Mesenchymal stem cell (in vitro differentiated cells and primary cell): ENCODE measurements at regions not wholly inside any gene's neighbourhood (a gene's known extent, or its start where the extent isn't known, plus 50 kb on each side); places are given as distances from the start of the nearest gene placed in this dataset.

Experiments
- DNase-seq: peaks from one replicate; pipeline ENCODE4 v3.0.0-alpha.2; 2013
- H2AFZ ChIP-seq: one replicate; pipeline ENCODE4 v1.6.1; 2013; ENCODE audit warnings: low read depth, mild to moderate bottlenecking, control low read depth, inconsistent platforms, low read length, moderate library complexity
- H2AK5ac ChIP-seq: 2 replicates; pipeline ENCODE4 v1.6.1; 2013; ENCODE audit warnings: low read length, moderate library complexity, mild to moderate bottlenecking, inconsistent platforms; ENCODE audit not compliant: severe bottlenecking
- H2BK120ac ChIP-seq: one replicate; pipeline ENCODE4 v1.6.1; 2013; ENCODE audit warnings: low read depth, mild to moderate bottlenecking, inconsistent platforms, low read length, moderate library complexity
- H2BK12ac ChIP-seq, 2 experiments: one replicate each; pipeline ENCODE4 v1.6.1; 2013; ENCODE audit warnings: inconsistent platforms in 2 of 2, low read length in 2 of 2, mild to moderate bottlenecking in 2 of 2, moderate library complexity in 2 of 2, control low read depth in 1 of 2
- H2BK15ac ChIP-seq: one replicate; pipeline ENCODE4 v1.6.1; 2013; ENCODE audit warnings: mild to moderate bottlenecking, low read depth, inconsistent platforms; ENCODE audit not compliant: poor library complexity, severe bottlenecking
- H2BK5ac ChIP-seq: 2 replicates; pipeline ENCODE4 v1.6.1; 2013; ENCODE audit warnings: low read depth, mild to moderate bottlenecking, low read length, control low read depth, inconsistent platforms; ENCODE audit not compliant: poor library complexity, severe bottlenecking
- H3K14ac ChIP-seq, 2 experiments: one replicate each; pipeline ENCODE4 v1.6.1; 2013; ENCODE audit warnings: inconsistent platforms in 2 of 2, low read length in 2 of 2, control low read depth in 1 of 2, mild to moderate bottlenecking in 1 of 2, moderate library complexity in 1 of 2
- H3K18ac ChIP-seq, 2 experiments: one replicate each; pipeline ENCODE4 v1.6.1; 2013; ENCODE audit warnings: inconsistent platforms in 2 of 2, low read length in 2 of 2, control low read depth in 1 of 2, low read depth in 1 of 2, mild to moderate bottlenecking in 1 of 2
- H3K23ac ChIP-seq, 2 experiments: one replicate each; pipeline ENCODE4 v1.6.1; 2013; ENCODE audit warnings: inconsistent platforms in 2 of 2, low read length in 2 of 2, mild to moderate bottlenecking in 2 of 2, moderate library complexity in 2 of 2, control low read depth in 1 of 2
- H3K27ac ChIP-seq: 2 replicates; pipeline ENCODE4 v1.5.1; 2013; ENCODE audit warnings: mild to moderate bottlenecking, moderate library complexity, low read length, control low read depth, inconsistent platforms; ENCODE audit not compliant: poor library complexity, severe bottlenecking
- H3K27me3 ChIP-seq, 2 experiments: 2 replicates each; pipeline versions ENCODE4 v1.6.1 to v1.7.0; 2013; ENCODE audit warnings: low read length in 2 of 2, mild to moderate bottlenecking in 2 of 2, moderate library complexity in 2 of 2, control low read depth in 1 of 2, inconsistent platforms in 1 of 2; ENCODE audit not compliant: control insufficient read depth in 1 of 2, insufficient read depth in 1 of 2
- H3K36me3 ChIP-seq, 2 experiments: 2 replicates each; pipeline versions ENCODE4 v1.6.1 to v1.7.0; 2013; ENCODE audit warnings: low read length in 2 of 2, control low read depth in 1 of 2, inconsistent platforms in 1 of 2, low read depth in 1 of 2, mild to moderate bottlenecking in 1 of 2; ENCODE audit not compliant: insufficient read depth in 2 of 2, control insufficient read depth in 1 of 2
- H3K4ac ChIP-seq, 2 experiments: one replicate each; pipeline ENCODE4 v1.6.1; 2013; ENCODE audit warnings: inconsistent platforms in 2 of 2, low read length in 2 of 2, mild to moderate bottlenecking in 2 of 2, moderate library complexity in 2 of 2, control low read depth in 1 of 2, low read depth in 1 of 2
- H3K4me1 ChIP-seq: 2 replicates; pipeline ENCODE4 v1.6.1; 2013; ENCODE audit warnings: low read depth, low read length, control low read depth; ENCODE audit not compliant: control insufficient read depth, insufficient read depth
- H3K4me2 ChIP-seq: 2 replicates; pipeline ENCODE4 v1.6.1; 2013; ENCODE audit warnings: low read length, mild to moderate bottlenecking, inconsistent platforms; ENCODE audit not compliant: poor library complexity, severe bottlenecking
- H3K4me3 ChIP-seq, 2 experiments: 2 replicates each; pipeline versions ENCODE4 v1.5.1 to v1.7.0; 2013; ENCODE audit warnings: low read length in 2 of 2, mild to moderate bottlenecking in 2 of 2, control low read depth in 1 of 2, low read depth in 1 of 2; ENCODE audit not compliant: insufficient read depth in 1 of 2
- H3K79me1 ChIP-seq: replicated peaks from 2 replicates; pipeline ENCODE4 v1.6.1; 2013; ENCODE audit warnings: mild to moderate bottlenecking, control low read depth, low read length, inconsistent platforms; ENCODE audit not compliant: poor library complexity, severe bottlenecking
- H3K9ac ChIP-seq: 2 replicates; pipeline ENCODE4 v1.7.0; 2013; ENCODE audit warnings: mild to moderate bottlenecking, low read length, moderate library complexity
- H3K9me3 ChIP-seq: 2 replicates; pipeline ENCODE4 v1.7.0; 2013; ENCODE audit warnings: mild to moderate bottlenecking, low read length; ENCODE audit not compliant: control insufficient read depth
- H4K8ac ChIP-seq: one replicate; pipeline ENCODE4 v1.6.1; 2013; ENCODE audit warnings: inconsistent platforms, mild to moderate bottlenecking, low read length, moderate library complexity
- H4K91ac ChIP-seq: one replicate; pipeline ENCODE4 v1.6.1; 2013; ENCODE audit warnings: mild to moderate bottlenecking, low read length, inconsistent platforms
- WGBS: methylation state at CpG from one replicate; pipeline ENCODE4 v1.1.7; 2013; ENCODE audit warnings: mixed read lengths; 5-methylcytosine and 5-hydroxymethylcytosine counted together

- Histone ChIP-seq H3K27me3 (no peaks in the 10 kb centered on the region), H4K91ac (no peak overlapping the region), H3K4me1 (peaks cover 8% of the 10 kb centered on the region), H4K8ac (no peak overlapping the region), H2BK120ac (peak overlapping the region; percentile 54), H2AFZ (no peak overlapping the region), H2BK5ac (no peak overlapping the region), H3K27ac (no peak overlapping the region), H3K4me3 (peak overlapping the region in 1 of 2 experiments; percentile 52), H3K36me3 (no peaks in the 10 kb centered on the region), H3K4me2 (no peak overlapping the region), H3K23ac (no peak overlapping the region), H2BK15ac (no peak overlapping the region), H3K4ac (no peak overlapping the region), H3K79me1 (no peaks in the 10 kb centered on the region), H3K18ac (no peak overlapping the region), H3K9me3 (no peaks in the 10 kb centered on the region), H3K14ac (no peak overlapping the region), H2BK12ac (no peak overlapping the region), H3K9ac (peak overlapping the region; percentile 93), H2AK5ac (no peak overlapping the region)
- 2% methylated on average over 1 of the region's 2 CpGs for WGBS
- peak; percentile 86 for DNase-seq
Measured at GRCh38 chr20:4065391-4065844, 50.1 kb upstream of the RNF24 start.
